ENCODE measurements at regions not wholly inside any gene's neighbourhood (a gene's known extent, or its start where the extent isn't known, plus 50 kb on each side); places are given as distances from the start of the nearest gene placed in this dataset.

DNA sequence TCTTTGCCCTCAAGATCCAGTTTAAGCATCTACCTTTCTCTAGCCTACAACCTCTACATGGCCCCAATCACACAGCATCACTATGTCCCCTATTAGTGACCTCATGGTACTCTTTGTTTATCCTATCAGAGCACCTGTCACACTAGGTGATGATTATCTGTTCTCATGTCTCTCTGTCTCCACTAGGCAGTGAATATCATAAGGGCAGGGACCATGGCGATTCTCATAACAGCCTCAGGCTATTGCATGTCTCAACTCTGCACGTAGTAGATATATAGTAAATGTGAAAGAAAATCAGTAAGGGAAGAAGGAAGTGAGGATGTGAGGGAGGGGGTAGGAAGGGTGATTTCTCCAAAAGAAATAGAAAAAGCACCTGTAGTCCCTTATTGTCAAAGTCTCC is 311.0 kb downstream of the NSG2 start:
- no peak for DNase-seq (ENCODE audit: low read depth in 2 of 3, low spot score in 2 of 3)

DNA sequence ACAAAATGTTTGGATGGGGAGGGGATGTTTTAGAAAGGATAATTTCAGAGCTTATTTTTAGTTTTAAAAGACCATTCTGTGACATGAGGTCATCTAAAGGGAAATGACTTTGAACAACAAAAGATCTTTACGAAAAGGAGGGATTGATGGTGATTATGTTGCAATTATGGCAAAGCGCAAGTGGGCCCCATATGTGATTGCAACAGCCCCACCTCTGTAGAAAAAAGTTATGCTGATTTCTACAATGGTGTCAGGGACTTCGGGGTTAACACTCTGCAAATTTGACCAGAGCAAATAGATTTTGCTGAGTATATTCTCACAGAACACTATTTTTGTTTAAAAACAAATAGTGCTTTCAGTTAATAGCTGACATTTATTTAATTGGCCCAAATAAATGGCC is 312.8 kb downstream of the NSG2 start:
- DNase-seq (ENCODE audit: low read depth in 2 of 3, low spot score in 2 of 3), result no peak

DNA sequence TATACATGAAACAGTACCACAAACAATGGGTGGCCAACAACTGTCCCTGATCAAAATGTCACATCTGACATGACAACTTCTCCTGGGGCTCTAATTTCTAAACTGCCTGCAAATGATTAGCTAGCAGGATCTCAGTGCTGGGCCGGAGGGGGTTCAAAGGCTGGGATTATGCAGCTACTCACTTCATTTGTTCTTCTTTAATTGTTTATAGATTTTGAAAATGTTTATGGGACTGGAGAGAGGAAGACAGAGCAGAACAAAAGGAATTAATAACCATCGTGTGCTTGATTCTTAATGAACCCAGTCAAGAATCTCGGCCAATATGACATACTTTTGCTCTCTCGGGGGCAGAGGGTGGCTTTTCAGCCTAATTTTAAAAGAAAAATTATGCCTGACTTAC is 313.6 kb downstream of the NSG2 start:
- DNase-seq (ENCODE audit: low read depth in 2 of 3, low spot score in 2 of 3), result no peak

DNA sequence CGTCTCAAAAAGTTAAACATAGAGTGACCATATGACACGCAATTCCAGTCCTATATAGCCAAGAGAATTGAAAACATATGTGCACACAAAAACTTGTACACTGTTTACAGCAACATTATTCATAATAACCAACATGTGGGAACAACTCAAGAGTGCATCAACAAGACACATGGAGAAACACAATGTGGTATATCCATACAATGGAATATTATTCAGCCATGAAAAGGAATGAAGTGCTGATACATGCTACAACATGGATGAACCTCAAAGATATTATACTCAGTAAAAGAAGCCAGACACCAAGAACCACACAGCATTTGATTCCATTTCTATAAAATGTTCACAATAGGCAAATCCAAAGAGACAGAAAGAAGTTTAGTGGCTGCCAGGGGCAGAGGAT is 317.0 kb downstream of the NSG2 start:
- DNase-seq (ENCODE audit: low read depth in 2 of 3, low spot score in 2 of 3), result no peak

DNA sequence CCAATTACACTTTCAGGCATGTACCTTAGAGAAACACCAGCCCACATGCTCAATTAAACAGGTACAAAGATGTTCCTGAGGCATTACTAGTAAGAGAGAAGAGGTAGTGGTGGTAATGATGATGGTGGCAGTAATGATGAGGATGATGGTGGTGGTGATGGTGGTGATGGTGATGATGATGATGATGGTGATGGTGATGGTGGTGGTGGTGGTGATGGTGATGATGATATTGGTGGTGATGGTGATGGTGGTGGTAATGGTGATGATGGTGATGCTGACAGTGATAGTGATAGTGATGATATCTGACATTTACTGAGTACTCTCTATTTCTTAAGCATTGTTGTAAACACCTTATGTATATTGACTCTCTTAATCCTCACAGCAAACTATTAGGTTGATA is 318.4 kb downstream of the NSG2 start:
- DNase-seq (ENCODE audit: low read depth in 2 of 3, low spot score in 2 of 3), result no peak

DNA sequence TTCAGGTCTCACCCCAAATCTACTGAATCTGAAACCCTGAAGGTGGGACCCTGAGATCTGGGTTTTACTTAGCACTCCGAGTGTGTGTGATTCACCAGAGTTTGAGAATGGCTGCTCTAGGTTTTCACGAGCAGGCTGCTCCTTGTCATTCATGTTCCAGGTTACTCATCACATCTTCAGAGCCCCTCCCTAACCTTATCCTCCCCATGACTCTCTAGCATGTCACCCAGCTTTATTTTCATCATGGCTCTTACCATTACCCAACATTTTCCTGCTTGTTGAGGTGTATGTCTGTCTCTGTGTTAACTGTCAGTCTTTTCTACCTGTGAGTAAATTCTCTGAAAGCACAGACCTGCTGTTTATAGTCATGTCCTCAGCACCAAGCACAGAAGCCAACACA is 319.2 kb downstream of the NSG2 start:
- no peak for DNase-seq (ENCODE audit: low read depth in 2 of 3, low spot score in 2 of 3)

DNA sequence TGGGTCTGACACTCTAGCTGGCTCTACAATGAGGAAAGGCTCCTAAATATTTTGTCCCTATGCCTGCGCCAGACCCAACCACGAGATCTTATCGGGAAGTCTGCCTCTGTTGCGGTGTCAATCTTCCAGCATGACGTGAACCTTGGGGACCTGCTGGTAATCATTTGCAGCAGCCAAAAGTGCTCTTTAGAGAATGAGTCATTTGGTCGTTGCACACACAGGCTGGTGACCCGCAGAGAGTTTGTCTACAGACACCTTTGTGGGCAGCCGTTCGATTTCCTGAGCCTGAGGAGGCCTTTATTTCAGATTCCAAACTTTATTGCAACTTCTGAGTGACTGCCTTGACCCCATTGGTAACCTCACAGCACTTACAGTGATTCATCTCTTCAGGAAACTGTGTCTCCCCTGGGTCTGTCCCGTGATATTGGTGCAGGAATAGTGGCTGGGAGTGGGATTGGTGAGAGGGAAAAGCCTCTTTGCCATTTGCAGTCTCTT is 326.1 kb downstream of the NSG2 start:
- DNase-seq (ENCODE audit: low read depth in 2 of 3, low spot score in 2 of 3), result no peak

DNA sequence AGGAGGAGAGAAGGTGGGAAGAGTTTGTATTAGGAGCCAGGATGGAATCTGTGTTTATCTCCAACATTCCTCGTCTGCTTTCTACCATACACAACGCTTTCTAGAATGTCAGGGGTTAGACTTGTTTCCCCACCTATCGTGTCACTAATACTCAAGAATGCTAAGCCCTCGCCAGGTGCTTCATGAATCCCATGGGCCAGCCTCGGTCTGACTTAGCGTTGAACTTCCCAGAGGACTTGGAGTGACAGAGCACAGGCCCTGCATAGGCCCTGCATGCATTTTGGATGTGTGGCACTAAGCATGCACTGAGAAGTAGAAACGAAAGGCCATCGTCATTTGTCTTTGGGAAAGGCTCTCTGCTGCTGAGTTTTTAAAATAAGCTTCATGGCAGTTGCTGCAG is 328.7 kb downstream of the NSG2 start:
- DNase-seq (ENCODE audit: low read depth in 2 of 3, low spot score in 2 of 3), result no peak

DNA sequence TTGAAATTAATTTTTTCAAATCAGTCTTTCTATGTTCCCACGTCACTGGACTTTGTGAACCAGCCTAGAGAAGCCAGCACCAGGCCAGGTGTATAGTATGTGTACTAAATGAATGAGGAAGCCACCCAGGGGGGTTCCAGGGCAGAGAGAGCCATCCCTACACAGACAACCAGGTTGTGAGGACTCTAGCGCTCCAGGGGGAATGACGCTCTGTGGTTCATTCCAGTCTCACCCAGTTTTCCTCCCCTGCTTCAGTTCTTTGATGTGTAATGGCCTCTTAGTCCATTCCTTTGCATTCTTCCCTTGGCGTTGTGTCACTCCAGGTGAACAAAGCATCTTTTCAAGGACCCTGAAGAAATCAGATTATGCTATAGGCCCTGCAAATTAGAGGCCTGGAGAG is 330.6 kb downstream of the NSG2 start:
- DNase-seq (ENCODE audit: low read depth in 2 of 3, low spot score in 2 of 3), result no peak

DNA sequence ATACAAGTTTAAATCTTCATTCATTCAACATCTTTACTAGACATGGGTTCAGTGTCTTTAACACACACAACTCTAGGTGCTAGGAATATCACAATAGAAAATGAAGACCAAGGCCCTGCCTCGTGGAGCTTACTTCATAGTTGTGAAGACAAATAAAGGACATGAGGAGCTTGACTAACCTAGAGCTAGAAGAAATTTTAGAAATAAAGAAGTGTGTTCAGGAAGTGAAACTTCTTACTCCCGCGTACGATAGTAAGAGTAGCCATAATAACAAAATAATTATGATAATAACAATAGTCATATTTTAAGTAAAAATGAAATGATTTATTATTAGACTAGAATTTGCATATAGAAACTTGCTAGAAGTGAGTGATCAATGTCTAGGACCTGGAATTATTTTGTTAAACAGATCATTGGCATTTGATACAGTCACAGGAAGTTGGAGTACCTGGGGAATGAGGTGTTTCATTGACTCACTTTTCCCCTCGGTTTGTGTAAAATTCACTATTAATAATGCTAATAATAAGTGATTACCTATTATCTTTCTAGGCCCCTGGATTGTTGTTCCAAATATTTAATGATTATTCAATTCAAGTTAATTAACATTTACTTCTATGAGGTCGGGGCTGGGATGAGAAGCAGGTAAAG is 331.3 kb downstream of the NSG2 start:
- no peak for DNase-seq (ENCODE audit: low read depth in 2 of 3, low spot score in 2 of 3)

DNA sequence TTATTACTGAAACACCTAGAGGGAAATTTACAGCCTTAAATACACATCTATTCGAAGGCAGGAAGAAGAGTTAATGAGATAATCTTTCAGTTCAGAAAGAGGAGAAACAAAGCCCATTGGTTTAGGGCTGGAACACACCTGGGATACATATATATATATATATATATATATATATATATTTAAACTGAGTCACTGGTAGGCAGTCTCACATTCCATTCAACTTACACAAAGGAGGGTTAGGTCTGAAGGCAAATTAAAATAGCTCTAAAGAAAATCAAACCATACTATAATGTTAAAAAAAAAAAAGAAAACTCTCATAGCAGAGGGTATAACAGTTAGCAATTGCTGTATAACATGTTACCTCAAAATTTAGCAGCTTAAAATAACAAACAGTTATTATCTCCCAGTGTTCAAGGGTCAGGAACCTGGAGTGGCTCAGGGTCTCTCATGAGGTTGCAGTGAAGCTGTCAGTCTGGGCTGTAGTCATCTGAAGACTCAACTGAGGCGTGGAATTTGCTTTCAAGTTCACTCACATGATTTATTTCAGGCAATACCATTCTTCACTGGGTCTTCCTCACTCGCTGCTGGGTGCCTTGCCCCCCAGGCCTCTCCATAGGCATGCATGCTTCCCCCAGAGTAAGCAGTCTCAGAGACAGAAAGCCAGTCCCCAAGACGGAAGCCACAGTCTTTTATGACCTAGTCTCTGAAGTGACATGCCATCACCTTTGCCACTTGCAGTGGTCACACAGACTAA is 332.8 kb downstream of the NSG2 start:
- DNase-seq (ENCODE audit: low read depth in 2 of 3, low spot score in 2 of 3), result no peak

DNA sequence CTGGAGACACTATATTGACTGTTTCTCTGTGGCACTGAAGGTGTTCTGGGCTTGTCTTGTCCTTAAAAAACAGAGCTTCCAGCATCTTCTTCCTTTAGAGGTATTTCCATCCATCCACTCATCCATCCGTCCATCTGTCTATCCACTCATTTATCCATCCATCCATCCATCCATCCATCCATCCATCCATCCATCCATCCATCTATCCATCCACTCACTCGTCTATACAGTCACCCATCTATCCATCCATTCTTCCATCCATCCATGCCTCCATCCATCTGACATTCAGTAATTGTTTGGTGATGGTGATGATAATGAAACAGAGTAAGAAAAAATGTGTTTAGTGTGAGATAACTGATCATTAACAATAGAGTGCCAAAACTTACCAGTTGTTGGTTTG is 334.8 kb downstream of the NSG2 start:
- DNase-seq (ENCODE audit: low read depth in 2 of 3, low spot score in 2 of 3), result no peak

DNA sequence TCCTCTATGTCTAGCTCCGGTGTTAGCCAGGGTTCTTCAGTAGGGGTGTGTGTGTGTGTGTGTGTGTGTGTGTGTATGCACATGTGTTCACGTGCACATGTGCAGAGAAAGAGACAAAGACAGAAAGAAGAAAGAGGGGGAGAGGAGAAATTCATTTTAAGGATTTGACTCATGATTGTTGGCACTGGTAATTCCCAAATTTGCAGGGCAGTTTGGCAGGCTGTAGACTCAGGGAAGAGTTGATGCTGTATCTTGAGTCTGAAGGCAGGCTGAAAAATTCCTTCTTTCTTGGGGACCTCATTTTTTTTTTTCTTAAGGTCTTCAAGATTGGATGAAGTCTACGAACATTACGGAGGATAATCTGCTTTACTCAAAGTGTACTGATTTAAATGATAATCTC is 335.7 kb downstream of the NSG2 start:
- no peak for DNase-seq (ENCODE audit: low read depth in 2 of 3, low spot score in 2 of 3)

DNA sequence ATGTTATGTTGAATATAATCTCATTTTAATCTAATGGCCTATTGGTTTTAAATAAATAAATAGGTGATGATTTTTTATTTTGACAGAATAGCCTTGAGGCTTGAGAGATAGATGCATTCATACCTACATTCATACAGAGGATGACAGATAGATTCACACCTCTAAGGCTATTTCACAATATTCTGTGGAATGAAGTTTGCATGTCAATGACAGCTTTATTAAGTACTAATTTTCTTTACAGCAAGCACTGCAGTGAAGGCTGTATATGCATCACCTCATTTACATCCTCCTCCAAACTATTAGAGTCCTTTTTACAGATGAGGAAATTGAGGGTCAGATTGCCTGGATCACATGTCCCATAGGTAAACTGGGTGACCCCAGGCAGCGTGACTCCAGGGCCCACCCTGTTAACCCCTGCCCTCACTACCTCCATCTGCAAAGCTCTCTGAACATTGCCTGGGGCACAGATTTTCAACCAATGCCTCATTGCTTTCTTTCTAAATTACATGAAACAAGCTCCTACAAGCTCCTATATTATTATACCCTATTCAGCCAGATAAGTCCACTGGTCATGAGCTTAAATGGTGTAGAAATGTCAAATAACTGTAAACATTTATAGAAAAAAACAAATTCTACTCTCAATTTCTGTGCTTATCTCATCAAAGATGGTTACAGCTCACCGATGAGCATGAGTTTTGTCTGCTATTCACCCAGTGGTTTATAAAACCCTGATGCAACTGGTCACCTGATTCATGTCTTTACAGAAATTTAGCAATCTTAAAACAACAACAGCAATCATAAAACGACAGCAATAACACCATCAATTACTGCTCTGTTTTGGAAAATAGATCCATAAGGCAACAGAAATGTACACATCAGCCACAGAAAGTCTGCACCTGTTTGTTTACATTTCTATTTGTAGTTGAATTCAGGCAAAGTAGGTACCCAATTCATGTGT is 338.0 kb downstream of the NSG2 start:
- DNase-seq (ENCODE audit: low read depth in 2 of 3, low spot score in 2 of 3), result no peak

DNA sequence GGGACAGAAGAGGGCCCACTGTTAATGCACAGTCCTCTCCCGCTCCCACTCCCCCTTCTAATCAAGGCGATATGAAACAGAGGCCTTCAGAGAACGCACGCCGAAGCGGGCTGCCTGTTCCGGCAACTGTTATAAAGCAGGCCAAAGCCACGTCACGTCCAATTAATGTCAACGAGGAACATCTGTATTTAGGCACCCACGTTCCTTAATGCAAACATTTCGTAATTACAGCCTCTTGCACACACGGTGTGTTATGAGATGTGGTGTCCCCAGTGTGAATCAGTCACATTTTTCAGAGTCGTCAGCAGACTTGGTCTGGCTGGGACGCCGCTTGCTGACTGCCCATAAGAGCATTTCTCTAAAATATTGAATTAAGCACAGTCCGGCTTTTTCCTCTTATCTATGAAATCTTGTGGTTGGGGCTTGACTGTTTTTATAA is 339.0 kb downstream of the NSG2 start:
- DNase-seq (ENCODE audit: low read depth in 2 of 3, low spot score in 2 of 3), result no peak

DNA sequence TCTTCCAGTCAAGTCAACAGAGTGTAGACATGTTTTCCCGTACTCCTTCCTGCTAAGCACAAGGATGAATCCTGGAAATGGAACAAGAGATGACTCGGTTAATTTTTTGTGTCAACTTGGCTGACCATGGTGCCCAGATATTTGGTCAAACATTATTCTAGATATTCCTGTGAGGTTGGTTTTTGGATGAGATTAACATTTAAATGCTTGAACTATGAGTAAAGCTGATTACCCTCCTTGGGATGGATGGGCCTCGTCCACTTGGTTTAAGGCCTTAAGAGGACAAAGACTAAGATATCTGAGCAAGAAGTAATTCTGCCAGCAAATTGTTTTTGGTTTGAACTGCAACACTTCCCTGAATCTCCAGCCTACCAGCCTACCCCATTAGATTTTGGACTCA is 338.1 kb upstream of the MSX2 start:
- no peak for DNase-seq (ENCODE audit: low read depth in 2 of 3, low spot score in 2 of 3)

DNA sequence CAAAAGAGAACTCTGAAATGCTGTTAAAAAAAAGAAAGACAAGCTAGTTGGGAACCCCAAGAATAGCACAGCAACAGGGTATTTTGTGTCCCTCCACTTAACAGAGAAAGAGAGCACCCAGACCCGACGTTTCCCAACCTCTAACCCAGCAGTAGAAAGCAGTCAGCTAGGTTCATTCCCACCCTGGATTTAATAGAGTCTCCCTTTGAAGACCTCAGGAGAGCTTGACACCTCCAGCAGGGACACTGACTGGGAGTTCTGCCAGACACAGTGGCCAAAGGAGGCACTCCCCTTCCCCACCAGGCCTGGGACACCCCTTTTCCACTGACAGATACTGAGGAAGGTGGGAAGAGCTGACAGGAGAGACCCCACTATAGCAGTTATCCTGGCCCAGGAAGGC is 337.5 kb upstream of the MSX2 start:
- no peak for DNase-seq (ENCODE audit: low read depth in 2 of 3, low spot score in 2 of 3)

DNA sequence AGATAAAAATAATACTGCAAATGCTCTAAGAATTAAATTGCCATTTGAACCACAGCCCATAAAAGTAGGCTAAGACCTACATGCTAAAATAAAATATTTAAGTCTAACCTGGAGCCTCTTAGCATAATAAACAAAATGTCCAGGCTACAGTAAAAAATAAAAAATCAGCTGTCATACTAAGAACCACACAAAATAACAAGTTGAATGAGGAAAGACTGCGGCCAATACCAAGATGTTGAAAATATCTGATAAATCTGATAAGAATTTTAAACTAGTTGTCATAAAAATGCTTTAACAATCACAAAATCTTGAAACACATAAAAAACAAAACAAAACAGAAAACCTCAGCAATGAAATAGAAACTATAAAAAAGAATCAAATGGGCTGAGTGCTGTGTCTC is 336.9 kb upstream of the MSX2 start:
- DNase-seq (ENCODE audit: low read depth in 2 of 3, low spot score in 2 of 3), result no peak

DNA sequence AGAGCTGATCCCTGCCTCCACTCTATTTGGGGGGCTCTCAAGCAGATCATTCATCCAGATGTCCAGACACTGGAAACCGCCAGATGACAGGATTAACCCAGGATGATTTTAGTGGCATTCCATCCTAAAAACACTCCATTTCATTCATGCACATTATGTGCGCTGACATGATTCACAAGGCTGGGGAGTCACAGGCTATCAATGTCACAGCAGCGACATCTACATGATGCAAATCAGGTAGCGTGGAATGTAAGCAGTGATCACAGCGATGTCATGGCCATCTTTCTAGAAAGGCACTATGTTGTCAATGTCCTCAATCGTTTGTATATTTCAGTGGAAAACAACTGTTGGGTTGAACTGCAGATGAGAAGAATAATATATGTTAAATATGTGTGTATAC is 331.5 kb upstream of the MSX2 start:
- no peak for DNase-seq (ENCODE audit: low read depth in 2 of 3, low spot score in 2 of 3)

DNA sequence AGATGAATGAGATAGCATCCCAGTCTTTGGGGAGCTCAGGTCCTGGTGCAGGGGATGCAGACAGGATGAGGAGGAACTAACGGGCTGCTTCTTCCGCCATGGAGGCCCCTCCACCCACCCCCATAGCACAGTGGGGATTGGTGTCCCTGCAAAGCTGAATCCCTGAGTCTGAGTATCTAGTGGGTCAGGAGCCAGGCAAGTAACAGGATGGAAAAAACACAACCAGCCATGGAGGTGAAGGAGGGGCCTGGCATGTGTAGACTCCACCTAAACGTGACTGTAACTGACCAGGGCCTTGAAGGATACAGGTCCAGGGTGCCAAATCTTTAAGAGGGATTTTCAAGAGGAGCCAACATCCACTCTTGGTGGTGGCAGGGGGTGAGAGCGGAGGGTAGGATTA is 327.8 kb upstream of the MSX2 start:
- no peak for DNase-seq (ENCODE audit: low read depth in 2 of 3, low spot score in 2 of 3)

DNA sequence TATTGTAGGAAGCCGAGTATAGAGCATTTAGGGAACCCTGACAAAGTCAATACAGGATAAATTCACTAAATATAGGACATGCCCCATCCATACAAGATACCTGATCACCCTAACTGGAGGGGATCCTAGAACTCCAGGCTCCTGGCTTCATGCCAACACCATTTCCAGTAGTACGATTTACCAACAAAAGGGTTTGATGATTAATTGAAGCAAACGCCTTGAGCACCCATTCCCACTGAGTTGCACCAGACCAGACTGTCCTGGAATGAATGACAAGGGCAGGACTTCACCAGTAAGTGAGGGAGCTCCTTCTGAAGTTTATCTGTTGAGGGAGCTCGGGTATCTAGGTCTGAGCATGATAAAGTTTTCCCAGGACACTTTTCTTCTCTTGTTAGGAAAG is 327.2 kb upstream of the MSX2 start:
- DNase-seq (ENCODE audit: low read depth in 2 of 3, low spot score in 2 of 3), result no peak

DNA sequence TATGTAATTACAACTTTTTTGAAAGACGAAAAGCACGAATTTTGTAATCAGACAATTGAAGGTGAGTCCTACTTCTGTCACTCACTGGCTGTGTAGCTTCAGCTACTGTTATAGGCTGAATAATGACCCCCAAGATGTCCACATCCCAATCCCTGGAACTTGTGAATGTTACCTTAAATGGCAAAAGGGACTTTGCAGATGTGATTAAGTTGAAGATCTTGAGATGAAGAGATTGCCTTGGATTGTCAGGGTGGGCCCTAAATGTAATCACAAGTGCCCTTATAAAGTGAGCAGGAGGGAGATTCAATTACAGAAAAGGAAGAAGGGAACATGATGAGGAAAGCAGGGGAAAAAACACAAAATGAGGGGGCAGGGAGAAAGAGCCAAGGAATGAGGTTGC is 326.2 kb upstream of the MSX2 start:
- no peak for DNase-seq (ENCODE audit: low read depth in 2 of 3, low spot score in 2 of 3)

All from activated CD8-positive, alpha-beta memory T cell treated with anti-CD3 and anti-CD28 coated beads for 48 hours (primary cell).